GM08714 (cell line): ENCODE measurements at regions not wholly inside any gene's neighbourhood (a gene's known extent, or its start where the extent isn't known, plus 50 kb on each side); places are given as distances from the start of the nearest gene placed in this dataset.

ENCODE experiments used
- H3K4me3 ChIP-seq: fragments of 200-500 bp; sonication (Bioruptor generic); 2 replicates; pipeline ENCODE4 v1.5.1; 2014; ENCODE audit warnings: mild to moderate bottlenecking, low read length, inconsistent platforms
- ZNF274 ChIP-seq: IDR thresholded peaks from 2 replicates; pipeline ENCODE4 v1.6.1; 2012; ENCODE audit warnings: mild to moderate bottlenecking, low read depth, low read length

- H3K4me3 ChIP-seq, result no peak overlapping the region
These were observed 157.8 kb upstream of the SLC1A4 start for GRCh38 chr2:64831134-64831976.

GRCh38 chr2:64831977-64832328 lies 157.2 kb upstream of the SLC1A4 start:
- no peak for TF ChIP-seq ZNF274
- no peak overlapping the region for H3K4me3 ChIP-seq

More at GRCh38 chr2:64831134-64831976, 157.8 kb upstream of the SLC1A4 start:
- TF ChIP-seq ZNF274, result no peak

- TF ChIP-seq ZNF274, result no peak
- no peak overlapping the region for H3K4me3 ChIP-seq
These were observed 156.3 kb upstream of the SLC1A4 start for GRCh38 chr2:64832936-64833335.

- no peak overlapping the region for H3K4me3 ChIP-seq
- TF ChIP-seq ZNF274, result no peak
These were observed 152.6 kb upstream of the SLC1A4 start for GRCh38 chr2:64836566-64836965.

GRCh38 chr2:64837116-64837731 lies 152.0 kb upstream of the SLC1A4 start:
- no peak for TF ChIP-seq ZNF274
- H3K4me3 ChIP-seq, result no peak overlapping the region

GRCh38 chr2:64837925-64838641 lies 151.1 kb upstream of the SLC1A4 start:
- no peak for TF ChIP-seq ZNF274
- no peak overlapping the region for H3K4me3 ChIP-seq

- no peak overlapping the region for H3K4me3 ChIP-seq
- TF ChIP-seq ZNF274, result no peak
These were observed 150.4 kb upstream of the SLC1A4 start for GRCh38 chr2:64838817-64839216.

GRCh38 chr2:64839844-64840243 lies 149.4 kb upstream of the SLC1A4 start:
- H3K4me3 ChIP-seq, result no peak overlapping the region
- TF ChIP-seq ZNF274, result no peak

GRCh38 chr2:64840426-64840881 lies 148.7 kb upstream of the SLC1A4 start:
- TF ChIP-seq ZNF274, result no peak
- H3K4me3 ChIP-seq, result no peak overlapping the region

GRCh38 chr2:64841461-64841860 lies 147.7 kb upstream of the SLC1A4 start:
- no peak for TF ChIP-seq ZNF274
- H3K4me3 ChIP-seq, result no peak overlapping the region

- no peak overlapping the region for H3K4me3 ChIP-seq
- TF ChIP-seq ZNF274, result no peak
These were observed 147.2 kb upstream of the SLC1A4 start for GRCh38 chr2:64842030-64842429.

GRCh38 chr2:64844087-64844486 lies 145.1 kb upstream of the SLC1A4 start:
- TF ChIP-seq ZNF274, result no peak
- no peak overlapping the region for H3K4me3 ChIP-seq

- H3K4me3 ChIP-seq, result no peak overlapping the region
- TF ChIP-seq ZNF274, result no peak
These were observed 143.8 kb upstream of the SLC1A4 start for GRCh38 chr2:64845273-64845905.

GRCh38 chr2:64846177-64846576 lies 143.0 kb upstream of the SLC1A4 start:
- TF ChIP-seq ZNF274, result no peak
- no peak overlapping the region for H3K4me3 ChIP-seq
